HepG2 (cell line): ENCODE measurements at regions not wholly inside any gene's neighbourhood (a gene's known extent, or its start where the extent isn't known, plus 50 kb on each side); places are given as distances from the start of the nearest gene placed in this dataset.

Experiments
- ATAC-seq: fragments of 200-7000 bp; cut with Tn5 transposase; 3 replicates; pipeline ENCODE4 v1.9.1; 2020; ENCODE audit warnings: mild to moderate bottlenecking, moderate library complexity
- BruUV-seq: library from RNA; stranded (reverse); fragments of 400-500 nt; replicated peaks from 2 replicates; lab custom pipeline; 2021; lab: Mats Ljungman, UMichigan
- CTCF ChIA-PET: fragments of 300-600 bp; formaldehyde crosslinking; extraction: SDS; loops from one replicate; lab custom pipeline; 2021; ENCODE audit warnings: low total read pairs, inconsistent platforms, low intra/inter-chr PET ratio; lab: Yijun Ruan, JAX
- POLR2A ChIA-PET: fragments of 350-600 bp; sonication (Branson Sonifier 250); formaldehyde crosslinking; loops from one replicate; lab custom pipeline; 2020; ENCODE audit warnings: antibody characterized with exemption, inconsistent platforms; lab: Yijun Ruan, JAX
- DNase-seq: peaks from one replicate; pipeline ENCODE4 v3.0.0-alpha.2; 2015; ENCODE audit warnings: low spot score
- FAIRE-seq: peaks from 3 replicates; lab custom pipeline; 2011; peaks lifted over from hg19 to GRCh38; lab: Jason Lieb, UNC
- H2AFZ ChIP-seq: one replicate; pipeline ENCODE4 v1.6.1; 2011; ENCODE audit warnings: low read length, inconsistent platforms
- H3K27ac ChIP-seq: fragments of 300-600 bp; 3 replicates; pipeline ENCODE4 v1.8.0; 2011; ENCODE audit warnings: mixed run types, mild to moderate bottlenecking, mixed read lengths, low read length, inconsistent platforms; ENCODE audit not compliant: insufficient read depth; ENCODE audit errors: extremely low read length
- H3K27me3 ChIP-seq, 2 experiments: fragments of 200-600 bp in 1 of 2; 2 replicates in 1 of 2; 3 replicates in 1 of 2; pipeline versions ENCODE4 v1.6.0 to v1.8.0; 2011; ENCODE audit warnings: low read length in 2 of 2, mild to moderate bottlenecking in 2 of 2, moderate library complexity in 2 of 2, inconsistent platforms in 1 of 2; ENCODE audit not compliant: insufficient read depth in 2 of 2, control insufficient read depth in 1 of 2
- H3K36me3 ChIP-seq, 2 experiments: fragments of 200-600 bp in 1 of 2; replicated peaks in 1 of 2; 2 replicates in 1 of 2; 3 replicates in 1 of 2; pipeline versions ENCODE4 v1.5.1 to v1.8.0; 2011; ENCODE audit warnings: low read length in 2 of 2, inconsistent platforms in 1 of 2; ENCODE audit not compliant: insufficient read depth in 2 of 2, control insufficient read depth in 1 of 2
- H3K4me1 ChIP-seq: 2 replicates; pipeline ENCODE4 v1.5.1; 2012; ENCODE audit warnings: low read length, inconsistent platforms; ENCODE audit not compliant: insufficient read depth
- H3K4me2 ChIP-seq: 2 replicates; pipeline ENCODE4 v1.6.0; 2011; ENCODE audit warnings: low read depth, low read length, inconsistent platforms
- H3K4me3 ChIP-seq, 3 experiments: fragments of 200-600 bp in 1 of 3; sonication (generic), shearing (Covaris generic) in 1 of 3; replicated peaks in 1 of 3; 2 replicates each; pipeline ENCODE4 v1.5.1; 2011 to 2016; ENCODE audit warnings: low read length in 3 of 3, inconsistent platforms in 2 of 3, low read depth in 2 of 3, mild to moderate bottlenecking in 2 of 3, control low read depth in 1 of 3, mixed read lengths in 1 of 3; ENCODE audit not compliant: insufficient read depth in 1 of 3
- H3K79me2 ChIP-seq: one replicate; pipeline ENCODE4 v1.6.1; 2011; ENCODE audit warnings: low read length, inconsistent platforms; ENCODE audit not compliant: insufficient read depth
- H3K9ac ChIP-seq: 2 replicates; pipeline ENCODE4 v1.6.0; 2011; ENCODE audit warnings: mild to moderate bottlenecking, low read depth, low read length, inconsistent platforms; ENCODE audit not compliant: insufficient read depth
- H3K9me3 ChIP-seq: 2 replicates; pipeline ENCODE4 v1.5.1; 2012; ENCODE audit warnings: mild to moderate bottlenecking, low read length
- H4K20me1 ChIP-seq: 2 replicates; pipeline ENCODE4 v1.6.0; 2011; ENCODE audit warnings: inconsistent platforms, mild to moderate bottlenecking, low read length, moderate library complexity; ENCODE audit not compliant: insufficient read depth
- AFF4 ChIP-seq: sonication (generic); formaldehyde crosslinking; IDR thresholded peaks from 2 replicates; pipeline ENCODE4 v1.4.0; 2020; ENCODE audit warnings: missing genetic modification reagents
- ARNT2 ChIP-seq: sonication (generic); formaldehyde crosslinking; IDR thresholded peaks from 2 replicates; pipeline ENCODE4 v1.8.0; 2022; ENCODE audit warnings: mild to moderate bottlenecking, low read depth, missing genetic modification reagents, moderate library complexity
- CBX5 ChIP-seq: sonication (generic); formaldehyde crosslinking; IDR thresholded peaks from 2 replicates; pipeline ENCODE4 v1.4.0; 2020; ENCODE audit warnings: missing genetic modification reagents, borderline replicate concordance
- EED ChIP-seq: sonication (generic); formaldehyde crosslinking; IDR thresholded peaks from 2 replicates; pipeline ENCODE4 v1.5.0; 2020; ENCODE audit warnings: mild to moderate bottlenecking, missing genetic modification reagents
- GLI4 ChIP-seq: sonication (generic); formaldehyde crosslinking; IDR thresholded peaks from 2 replicates; pipeline ENCODE4 v1.5.1; 2020; ENCODE audit warnings: missing genetic modification reagents, mild to moderate bottlenecking, moderate library complexity, borderline replicate concordance
- HMG20A ChIP-seq: IDR thresholded peaks from 2 replicates; pipeline ENCODE4 v1.6.1; 2016; ENCODE audit warnings: borderline replicate concordance
- IRF9 ChIP-seq: sonication (generic); formaldehyde crosslinking; IDR thresholded peaks from 2 replicates; pipeline ENCODE4 v1.8.0; 2022; ENCODE audit warnings: missing genetic modification reagents, mild to moderate bottlenecking, borderline replicate concordance
- KMT2A ChIP-seq: sonication (generic); formaldehyde crosslinking; IDR thresholded peaks from 2 replicates; pipeline ENCODE4 v1.4.0; 2020; ENCODE audit warnings: missing genetic modification reagents
- NCOA5 ChIP-seq: sonication (generic); formaldehyde crosslinking; IDR thresholded peaks from 2 replicates; pipeline ENCODE4 v1.4.0; 2020; ENCODE audit warnings: missing genetic modification reagents
- PCBP1 ChIP-seq: fragments of 200-400 bp; formaldehyde crosslinking; IDR thresholded peaks from 2 replicates; pipeline ENCODE4 v1.6.1; 2017; ENCODE audit warnings: mild to moderate bottlenecking, low read depth, low read length, borderline replicate concordance
- ZNF333 ChIP-seq: sonication (generic); formaldehyde crosslinking; IDR thresholded peaks from 2 replicates; pipeline ENCODE4 v1.4.0; 2020; ENCODE audit warnings: mild to moderate bottlenecking, missing genetic modification reagents, borderline replicate concordance
- ZNF510 ChIP-seq: sonication (generic); formaldehyde crosslinking; IDR thresholded peaks from 2 replicates; pipeline ENCODE4 v1.4.0; 2020; ENCODE audit warnings: low read depth, mild to moderate bottlenecking, missing genetic modification reagents
- ZNF652 ChIP-seq: IDR thresholded peaks from 2 replicates; pipeline ENCODE4 v1.6.1; 2016; ENCODE audit warnings: low read depth, borderline replicate concordance
- ZNF879 ChIP-seq: sonication (generic); formaldehyde crosslinking; IDR thresholded peaks from 2 replicates; pipeline ENCODE4 v1.8.1; 2023; ENCODE audit warnings: missing genetic modification reagents
- ZSCAN12 ChIP-seq: sonication (generic); formaldehyde crosslinking; IDR thresholded peaks from 2 replicates; pipeline ENCODE4 v1.9.0; 2021; ENCODE audit warnings: mild to moderate bottlenecking, missing genetic modification reagents
- WGBS: methylation state at CpG from one replicate; pipeline ENCODE4 v1.1.6; 2017; ENCODE audit warnings: low lambda C conversion rate; 5-methylcytosine and 5-hydroxymethylcytosine counted together
- in situ Hi-C: cut with HindIII; loops from 2 replicates; pipeline ENCODE4 v1.10.0; 2017; ENCODE audit warnings: low pct_unique_long_range_greater_than_20kb; ENCODE audit not compliant: extremely low pct_ligation_motif_present
- intact Hi-C: fragments of 100-400 bp; cut with micrococcal nuclease; formaldehyde crosslinking; loops from one replicate; pipeline ENCODE4 v1.10.0; 2022; ENCODE audit not compliant: unreplicated experiment

- TF ChIP-seq NCOA5 (CRISPR knock-in tag) (no peak), AFF4 (no peak), EED (CRISPR knock-in tag) (no peak), ZNF510 (CRISPR knock-in tag) (no peak), KMT2A (CRISPR knock-in tag) (no peak), ZNF652 (CRISPR knock-in tag) (no peak), ZNF879 (CRISPR knock-in tag) (no peak), GLI4 (CRISPR knock-in tag) (no peak), IRF9 (CRISPR knock-in tag) (no peak)
These were observed 83.6 kb downstream of the CCDC34 start (continued) for GRCh38 chr11:27279460-27279859.

- Histone ChIP-seq H3K9me3 (no peaks in the 10 kb centered on the region), H3K36me3 (no peaks in the 10 kb centered on the region), H3K9ac (no peak overlapping the region), H3K27me3 (no peaks in the 10 kb centered on the region), H3K27ac (no peak overlapping the region), H3K4me3 (no peak overlapping the region), H2AFZ (no peak overlapping the region), H4K20me1 (no peaks in the 10 kb centered on the region), H3K4me2 (no peak overlapping the region), H3K79me2 (no peaks in the 10 kb centered on the region), H3K4me1 (peaks cover 54% of the 10 kb centered on the region)
- WGBS: 0% methylated on average over 1 of the region's 1 CpG
- in situ Hi-C loops (no loop called here), intact Hi-C loops (loop anchor here (5.0 kb wide), 1 partner anchor 46 kb away; no protein-coding TSS in a partner anchor)
- ChIA-PET CTCF (no interaction called here), POLR2A (no interaction called here)
- BruUV-seq: no TSS peak
- FAIRE-seq: no peak
- no peak for ATAC-seq
- no peak for DNase-seq
- TF ChIP-seq HMG20A (CRISPR knock-in tag) (no peak), ARNT2 (CRISPR knock-in tag) (no peak), PCBP1 (no peak), ZNF333 (no peak), ZSCAN12 (no peak), CBX5 (CRISPR knock-in tag) (no peak)
These were observed 85.2 kb downstream of the CCDC34 start for GRCh38 chr11:27277843-27278242.
